Right cardiac atrium (tissue), 5 donors: ENCODE measurements at regions not wholly inside any gene's neighbourhood (a gene's known extent, or its start where the extent isn't known, plus 50 kb on each side); places are given as distances from the start of the nearest gene placed in this dataset.
"Not testable (repeated sequence)": the region's sequence is repeated elsewhere in the genome, so short reads cannot be mapped to it uniquely, and the experiment has no call there.

Experiments
- ATAC-seq, 2 donors: fragments of 200-7000 bp; cut with Tn5 transposase; one replicate each; pipeline versions ENCODE4 v1.8.0 to v1.9.1; 2020; ENCODE audit warnings: moderate library complexity in 2 of 2, mild to moderate bottlenecking in 1 of 2
- DNase-seq, 3 donors: peaks; one replicate each; pipeline ENCODE4 v3.0.0-alpha.2; 2020
- H3K27ac ChIP-seq: one replicate; pipeline ENCODE4 v1.5.1; 2013; ENCODE audit warnings: mild to moderate bottlenecking, low read length, control low read depth, moderate library complexity
- H3K27me3 ChIP-seq: one replicate; pipeline ENCODE4 v1.6.1; 2013; ENCODE audit not compliant: control insufficient read depth, insufficient read depth
- H3K4me1 ChIP-seq: one replicate; pipeline ENCODE4 v1.6.1; 2013; ENCODE audit warnings: low read length; ENCODE audit not compliant: control insufficient read depth, insufficient read depth
- H3K4me3 ChIP-seq: one replicate; pipeline ENCODE4 v1.5.1; 2013; ENCODE audit warnings: low read length, control low read depth
- H3K9me3 ChIP-seq: one replicate; pipeline ENCODE4 v1.6.1; 2013; ENCODE audit warnings: low read length; ENCODE audit not compliant: control insufficient read depth
- WGBS: extraction: QIAGEN DNeasy Blood & Tissue Kit; methylation state at CpG from one replicate; pipeline ENCODE4 v1.1.7; 2013; 5-methylcytosine and 5-hydroxymethylcytosine counted together
- intact Hi-C, 4 donors: fragments of 100-400 bp; cut with DNase I; formaldehyde crosslinking; loops; one replicate each; pipeline versions ENCODE4 v1.11.0 to v1.14.0; 2022 to 2023
- donor health status: healthy with polysubstance abuse.
- donor health status: DM: no; HTN: yes; CAD: no.
- donor health status: DM: no; HTN: no; CAD: no.
- donor health status: DM: no; HTN: yes; CAD: no; lungs with severe emphysema.
- donor health status: DM: yes; HTN: yes; CAD: no.

DNA sequence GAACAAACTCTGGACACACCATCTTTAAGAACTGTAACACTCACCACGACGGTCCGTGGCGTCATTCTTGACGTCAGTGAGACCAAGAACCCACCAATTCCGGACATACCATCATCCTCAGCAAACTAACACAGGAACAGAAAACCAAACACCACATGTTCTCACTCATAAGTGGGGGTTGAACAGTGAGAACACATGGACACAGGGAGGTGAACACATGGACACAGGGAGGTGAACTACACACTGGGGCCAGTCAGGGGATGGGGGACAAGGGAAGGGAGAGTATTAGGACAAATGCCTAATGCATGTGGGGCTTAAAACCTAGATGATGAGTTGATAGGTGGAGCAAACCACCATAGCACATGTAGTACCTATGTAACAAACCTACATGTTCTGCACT, 952.1 kb upstream of the PRR20A start:
- H3K27me3 ChIP-seq, H3K4me1 ChIP-seq, H3K9me3 ChIP-seq, ATAC-seq, H3K4me3 ChIP-seq, intact Hi-C loops, DNase-seq, H3K27ac ChIP-seq: not testable (repeated sequence)
- WGBS = 88% methylated on average over 6 of the region's 6 CpGs

GRCh38 chr13:56189439-56189838, 951.3 kb upstream of the PRR20A start:
- intact Hi-C loops = no loop called here
- no peak for ATAC-seq
- WGBS = 74% methylated on average over 1 of the region's 1 CpG
- Histone ChIP-seq H3K4me3 (no peak overlapping the region), H3K27ac (no peak overlapping the region), H3K27me3 (no peaks in the 10 kb centered on the region), H3K9me3 (no peaks in the 10 kb centered on the region), H3K4me1 (no peaks in the 10 kb centered on the region)
- no peak for DNase-seq

- DNase-seq (peak in 1 of 3 donors; percentile 2), ATAC-seq (no peak)
- H3K4me1 ChIP-seq = no peaks in the 10 kb centered on the region
- no peaks in the 10 kb centered on the region for H3K27me3 ChIP-seq
- H3K27ac ChIP-seq = no peak overlapping the region
- 73% methylated on average over 5 of the region's 5 CpGs for WGBS
- intact Hi-C loops = no loop called here
- no peak overlapping the region for H3K4me3 ChIP-seq
- H3K9me3 ChIP-seq = no peaks in the 10 kb centered on the region
Observed at GRCh38 chr13:56189978-56190377, 950.7 kb upstream of the PRR20A start.

- WGBS = 62% methylated on average over 1 of the region's 1 CpG
- ATAC-seq (no peak), DNase-seq (no peak)
- Histone ChIP-seq H3K9me3 (no peaks in the 10 kb centered on the region), H3K4me3 (no peak overlapping the region), H3K27me3 (no peaks in the 10 kb centered on the region), H3K4me1 (no peaks in the 10 kb centered on the region), H3K27ac (no peak overlapping the region)
- intact Hi-C loops = no loop called here
Observed at GRCh38 chr13:56198350-56198749, 942.4 kb upstream of the PRR20A start.

DNA sequence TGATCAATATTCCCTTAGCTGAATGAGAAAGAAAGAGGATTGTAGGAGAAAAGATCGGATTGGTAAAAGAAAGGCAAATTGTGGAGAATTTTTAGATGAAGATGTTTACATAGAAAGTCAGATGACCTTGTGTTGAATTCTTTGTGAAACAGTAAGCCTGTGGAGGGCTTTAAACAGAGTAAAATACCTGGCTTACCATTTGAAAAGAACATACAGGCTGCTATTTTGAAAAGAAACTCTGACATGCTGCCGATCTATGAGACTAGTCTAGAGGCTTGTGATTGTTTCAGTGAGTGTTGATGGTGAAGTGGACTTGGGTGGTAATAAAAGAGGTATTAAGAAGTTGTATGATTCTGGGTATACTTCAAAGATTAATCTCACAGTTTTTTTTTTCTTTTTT, 938.9 kb upstream of the PRR20A start:
- WGBS = 55% methylated on average over 2 of the region's 2 CpGs
- Histone ChIP-seq H3K27me3 (no peaks in the 10 kb centered on the region), H3K4me1 (no peaks in the 10 kb centered on the region), H3K9me3 (no peaks in the 10 kb centered on the region), H3K27ac (no peak overlapping the region), H3K4me3 (no peak overlapping the region)
- intact Hi-C loops = no loop called here
- no peak for ATAC-seq
- no peak for DNase-seq

- 76% methylated on average over 1 of the region's 1 CpG for WGBS
- intact Hi-C loops = no loop called here
- Histone ChIP-seq H3K27me3 (no peaks in the 10 kb centered on the region), H3K4me3 (no peak overlapping the region), H3K9me3 (no peaks in the 10 kb centered on the region), H3K27ac (no peak overlapping the region), H3K4me1 (no peaks in the 10 kb centered on the region)
- ATAC-seq (no peak), DNase-seq (no peak)
Observed at GRCh38 chr13:56216221-56216620, 924.5 kb upstream of the PRR20A start.

- intact Hi-C loops = no loop called here
- no peaks in the 10 kb centered on the region for H3K9me3 ChIP-seq
- H3K27ac ChIP-seq = no peak overlapping the region
- 73% methylated on average over 2 of the region's 2 CpGs for WGBS
- ATAC-seq = no peak
- H3K27me3 ChIP-seq = no peaks in the 10 kb centered on the region
- no peak for DNase-seq
- H3K4me3 ChIP-seq = no peak overlapping the region
- H3K4me1 ChIP-seq = no peaks in the 10 kb centered on the region
Observed at GRCh38 chr13:56247692-56248091, 893.0 kb upstream of the PRR20A start.

- no peak for ATAC-seq
- H3K27ac ChIP-seq = no peak overlapping the region
- DNase-seq = no peak
- intact Hi-C loops = no loop called here
- WGBS = 58% methylated on average over 1 of the region's 1 CpG
- H3K4me3 ChIP-seq = no peak overlapping the region
- H3K9me3 ChIP-seq = no peaks in the 10 kb centered on the region
- no peaks in the 10 kb centered on the region for H3K4me1 ChIP-seq
- H3K27me3 ChIP-seq = no peaks in the 10 kb centered on the region
Observed at GRCh38 chr13:56271686-56272085, 869.0 kb upstream of the PRR20A start.

GRCh38 chr13:56283262-56283828, 857.4 kb upstream of the PRR20A start:
- no peaks in the 10 kb centered on the region for H3K4me1 ChIP-seq
- intact Hi-C loops = no loop called here
- no peaks in the 10 kb centered on the region for H3K9me3 ChIP-seq
- WGBS = 69% methylated on average over 4 of the region's 4 CpGs
- H3K27ac ChIP-seq = no peak overlapping the region
- no peaks in the 10 kb centered on the region for H3K27me3 ChIP-seq
- ATAC-seq (no peak), DNase-seq (no peak)
- no peak overlapping the region for H3K4me3 ChIP-seq

- H3K4me1 ChIP-seq = no peaks in the 10 kb centered on the region
- no peaks in the 10 kb centered on the region for H3K27me3 ChIP-seq
- intact Hi-C loops = no loop called here
- no peak for DNase-seq
- no peak for ATAC-seq
- no peaks in the 10 kb centered on the region for H3K9me3 ChIP-seq
- H3K27ac ChIP-seq = no peak overlapping the region
- no peak overlapping the region for H3K4me3 ChIP-seq
Observed at GRCh38 chr13:56299650-56300049, 841.1 kb upstream of the PRR20A start.

DNA sequence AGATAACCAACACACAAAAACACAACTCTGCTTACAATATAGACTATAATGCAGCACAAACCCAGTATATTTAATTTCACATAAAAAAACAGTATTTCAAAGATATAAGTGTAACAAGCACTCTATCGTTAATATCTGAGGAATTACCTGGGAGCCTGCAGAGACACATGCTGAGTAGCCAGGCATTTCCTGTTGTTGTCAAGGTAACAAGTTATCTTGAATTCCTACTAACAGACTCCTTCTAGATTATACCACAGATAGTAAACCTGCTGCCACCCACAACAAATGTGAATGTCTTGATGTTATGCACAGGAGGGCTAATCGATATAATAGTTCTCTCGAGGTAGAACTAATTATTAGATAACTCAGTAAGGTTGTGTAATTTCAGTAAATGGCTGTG, 826.0 kb upstream of the PRR20A start:
- no peak overlapping the region for H3K4me3 ChIP-seq
- ATAC-seq (no peak), DNase-seq (no peak)
- no peaks in the 10 kb centered on the region for H3K27me3 ChIP-seq
- no peak overlapping the region for H3K27ac ChIP-seq
- intact Hi-C loops = no loop called here
- no peaks in the 10 kb centered on the region for H3K4me1 ChIP-seq
- WGBS = 52% methylated on average over 3 of the region's 3 CpGs
- no peaks in the 10 kb centered on the region for H3K9me3 ChIP-seq

DNA sequence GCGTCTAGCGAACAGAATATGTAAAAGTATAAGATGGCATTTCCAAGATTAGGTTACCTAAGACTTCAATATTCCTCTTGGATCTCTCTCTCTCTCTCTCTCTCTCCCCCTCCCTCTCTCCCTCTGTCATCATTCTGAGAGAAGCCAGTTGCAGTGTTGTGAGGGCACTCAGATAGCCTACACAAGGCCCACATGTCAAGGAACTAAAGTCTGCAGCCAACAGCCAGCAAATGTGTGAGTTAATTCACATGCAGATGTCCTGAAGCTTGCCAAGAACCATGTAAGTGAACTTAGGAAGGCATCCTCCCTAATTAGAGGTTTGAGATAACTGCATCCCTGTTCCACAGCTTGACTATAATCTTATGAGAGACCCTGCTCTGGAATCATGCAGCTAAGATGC, 822.9 kb upstream of the PRR20A start:
- intact Hi-C loops = no loop called here
- ATAC-seq = no peak
- no peak for DNase-seq
- 76% methylated on average over 2 of the region's 2 CpGs for WGBS
- Histone ChIP-seq H3K27me3 (no peaks in the 10 kb centered on the region), H3K27ac (no peak overlapping the region), H3K4me3 (no peak overlapping the region), H3K9me3 (no peaks in the 10 kb centered on the region), H3K4me1 (no peaks in the 10 kb centered on the region)
